Activated naive CD4-positive, alpha-beta T cell treated with anti-CD3 and anti-CD28 coated beads, Interleukin-2, amount 10 ng/mL, durations not matched to agents 7 days and 5 days (primary cell): ENCODE measurements at regions not wholly inside any gene's neighbourhood (a gene's known extent, or its start where the extent isn't known, plus 50 kb on each side); places are given as distances from the start of the nearest gene placed in this dataset.

Experiments used
- CTCF ChIA-PET: fragments of 350-600 bp; sonication (Branson Sonifier 250); formaldehyde crosslinking; loops from one replicate; lab custom pipeline; 2021; ENCODE audit warnings: antibody characterized with exemption; lab: Charles Lee
- DNase-seq: peaks from one replicate; pipeline ENCODE4 v3.0.0-alpha.2; 2020
- H3K27ac Mint-ChIP-seq: one replicate; pipeline ENCODE4 v1.8.0; 2021; ENCODE audit warnings: mild to moderate bottlenecking, moderate library complexity, mixed read lengths
- H3K27me3 Mint-ChIP-seq: one replicate; pipeline ENCODE4 v1.8.0; 2021; ENCODE audit warnings: mild to moderate bottlenecking, mixed read lengths
- H3K36me3 Mint-ChIP-seq: one replicate; pipeline ENCODE4 v1.8.0; 2021; ENCODE audit warnings: mixed read lengths
- H3K4me1 Mint-ChIP-seq: one replicate; pipeline ENCODE4 v1.8.0; 2021; ENCODE audit warnings: mixed read lengths
- H3K4me3 Mint-ChIP-seq: one replicate; pipeline ENCODE4 v1.8.0; 2021; ENCODE audit warnings: mild to moderate bottlenecking, moderate library complexity, mixed read lengths
- H3K9me3 Mint-ChIP-seq: one replicate; pipeline ENCODE4 v1.8.0; 2021; ENCODE audit warnings: mixed read lengths

GRCh38 chr13:109857325-109857724 lies 70.9 kb upstream of the IRS2 start:
- Mint-ChIP-seq H3K4me1 (no peaks in the 10 kb centered on the region), H3K27ac (no peak overlapping the region), H3K36me3 (no peaks in the 10 kb centered on the region), H3K9me3 (no peaks in the 10 kb centered on the region), H3K27me3 (peaks cover 30% of the 10 kb centered on the region), H3K4me3 (no peak overlapping the region)
- no peak for DNase-seq
- CTCF ChIA-PET = no interaction called here

DNA sequence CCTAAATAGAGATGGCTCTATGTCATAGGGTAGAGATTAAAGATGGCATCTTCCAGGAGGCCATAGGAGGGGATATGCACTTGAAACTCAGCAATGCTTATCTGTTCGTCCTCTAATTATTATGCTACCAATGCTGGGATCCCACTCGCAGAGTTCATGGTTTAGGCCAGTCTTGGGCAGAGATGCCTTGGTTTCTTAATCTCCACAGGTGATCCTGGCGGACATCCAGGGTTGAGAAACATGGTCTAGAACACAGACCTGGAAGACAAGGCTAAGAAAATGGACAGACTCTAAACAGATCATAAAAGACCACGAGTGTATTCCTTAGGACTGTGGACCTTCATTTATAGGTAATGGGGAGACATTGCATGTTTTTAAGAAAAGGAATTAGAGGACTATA lies 70.0 kb upstream of the IRS2 start:
- Mint-ChIP-seq H3K27ac (no peak overlapping the region), H3K27me3 (peaks cover 30% of the 10 kb centered on the region)
- CTCF ChIA-PET = no interaction called here

DNA sequence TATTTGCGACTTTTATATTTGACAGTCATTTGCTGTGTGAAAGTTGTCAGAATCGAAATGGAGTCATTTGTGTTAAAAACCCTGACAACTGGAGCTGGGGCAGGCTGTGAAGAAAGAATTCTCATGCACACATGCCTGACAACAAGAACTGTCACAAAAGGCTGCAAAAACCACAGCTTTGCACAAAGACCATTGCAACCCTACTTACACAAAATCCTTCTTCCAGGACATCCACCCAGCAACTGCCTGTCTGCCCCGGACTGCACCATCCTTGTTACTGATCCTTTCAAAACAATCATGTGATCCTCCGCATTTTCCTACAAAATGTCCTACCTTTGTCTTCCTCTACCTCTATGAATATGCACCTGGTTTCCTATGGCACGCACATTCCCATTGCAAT lies 66.8 kb upstream of the IRS2 start:
- H3K4me3 Mint-ChIP-seq = no peak overlapping the region
- DNase-seq = no peak
- peaks cover 14% of the 10 kb centered on the region for H3K27me3 Mint-ChIP-seq
- CTCF ChIA-PET = no interaction called here
- no peaks in the 10 kb centered on the region for H3K36me3 Mint-ChIP-seq
- H3K9me3 Mint-ChIP-seq = no peaks in the 10 kb centered on the region
- no peaks in the 10 kb centered on the region for H3K4me1 Mint-ChIP-seq
- no peak overlapping the region for H3K27ac Mint-ChIP-seq

More for the DNA sequence above, 70.0 kb upstream of the IRS2 start:
- H3K36me3 Mint-ChIP-seq = no peaks in the 10 kb centered on the region
- no peak for DNase-seq
- H3K4me3 Mint-ChIP-seq = no peak overlapping the region
- H3K4me1 Mint-ChIP-seq = no peaks in the 10 kb centered on the region
- H3K9me3 Mint-ChIP-seq = no peaks in the 10 kb centered on the region

- Mint-ChIP-seq H3K9me3 (no peaks in the 10 kb centered on the region), H3K27me3 (peaks cover 22% of the 10 kb centered on the region), H3K36me3 (no peaks in the 10 kb centered on the region), H3K4me1 (no peaks in the 10 kb centered on the region), H3K27ac (no peak overlapping the region), H3K4me3 (no peak overlapping the region)
- DNase-seq = no peak
- CTCF ChIA-PET = no interaction called here
Observed at GRCh38 chr13:109846185-109846584, 59.8 kb upstream of the IRS2 start.

- CTCF ChIA-PET = no interaction called here
- Mint-ChIP-seq H3K9me3 (no peaks in the 10 kb centered on the region), H3K4me1 (peaks cover 5% of the 10 kb centered on the region), H3K27ac (no peak overlapping the region), H3K4me3 (no peak overlapping the region), H3K27me3 (peaks cover 35% of the 10 kb centered on the region), H3K36me3 (no peaks in the 10 kb centered on the region)
- DNase-seq = no peak
Observed at GRCh38 chr13:109844396-109844795, 58.0 kb upstream of the IRS2 start.

DNA sequence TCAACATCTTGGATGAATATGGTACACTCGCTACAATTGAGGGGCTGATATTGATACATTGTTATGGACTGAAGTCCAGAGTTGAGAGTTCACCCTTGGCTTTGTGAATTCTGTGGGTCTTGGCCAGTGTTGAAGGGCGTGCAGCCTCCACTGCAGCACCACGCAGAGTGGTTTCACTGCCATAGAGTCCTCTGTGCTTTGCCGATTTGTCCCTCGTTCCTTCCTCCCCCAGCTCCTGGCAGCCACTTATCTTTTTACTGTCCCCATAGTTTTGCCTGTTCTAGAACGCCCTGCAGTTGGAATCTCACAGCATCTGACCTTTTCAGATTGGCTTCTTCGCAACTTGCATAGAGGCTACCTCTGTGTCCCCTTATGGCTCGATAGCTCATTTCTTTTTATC lies 57.3 kb upstream of the IRS2 start:
- no peak for DNase-seq
- no peak overlapping the region for H3K4me3 Mint-ChIP-seq
- no peaks in the 10 kb centered on the region for H3K9me3 Mint-ChIP-seq
- no peak overlapping the region for H3K27ac Mint-ChIP-seq
- peaks cover 35% of the 10 kb centered on the region for H3K27me3 Mint-ChIP-seq
- peaks cover 5% of the 10 kb centered on the region for H3K4me1 Mint-ChIP-seq
- H3K36me3 Mint-ChIP-seq = no peaks in the 10 kb centered on the region
- CTCF ChIA-PET = no interaction called here

DNA sequence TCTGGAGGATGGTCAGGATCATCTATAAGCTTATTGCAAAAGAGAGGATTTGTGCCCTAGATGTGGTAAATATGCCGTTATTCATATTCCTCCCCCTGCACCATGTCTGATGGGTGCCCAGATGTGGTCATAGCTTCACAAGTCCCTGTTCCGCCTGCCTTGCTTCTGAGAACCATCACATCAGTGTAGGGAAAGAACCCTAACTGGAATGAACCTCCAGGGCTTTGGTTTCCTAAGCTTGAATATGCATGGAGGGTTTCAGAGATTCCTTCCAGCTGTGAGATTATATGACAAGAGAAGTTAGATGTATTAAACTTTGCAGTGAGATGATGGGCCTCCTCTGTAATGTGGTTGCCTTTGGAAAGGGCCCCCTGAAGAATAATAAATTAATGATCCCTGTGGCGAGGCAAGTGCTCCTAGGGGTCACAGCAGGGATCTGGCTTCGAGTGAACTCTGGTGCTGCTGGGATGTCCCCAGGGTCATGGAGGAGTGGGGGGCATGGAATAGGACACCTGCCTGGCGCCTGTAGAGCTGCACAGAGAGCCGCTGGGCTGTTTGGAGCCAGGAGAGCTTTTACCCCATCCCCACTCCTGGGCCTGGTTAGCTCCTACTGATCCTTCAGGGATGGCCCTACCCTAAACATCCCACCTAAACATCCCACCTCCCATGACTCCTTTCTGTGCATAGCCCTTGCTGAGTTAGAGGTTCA lies 56.0 kb upstream of the IRS2 start:
- Mint-ChIP-seq H3K27me3 (peaks cover 35% of the 10 kb centered on the region), H3K27ac (no peak overlapping the region), H3K4me1 (peaks cover 5% of the 10 kb centered on the region), H3K36me3 (no peaks in the 10 kb centered on the region), H3K4me3 (no peak overlapping the region), H3K9me3 (no peaks in the 10 kb centered on the region)
- DNase-seq = no peak
- CTCF ChIA-PET = no interaction called here

DNA sequence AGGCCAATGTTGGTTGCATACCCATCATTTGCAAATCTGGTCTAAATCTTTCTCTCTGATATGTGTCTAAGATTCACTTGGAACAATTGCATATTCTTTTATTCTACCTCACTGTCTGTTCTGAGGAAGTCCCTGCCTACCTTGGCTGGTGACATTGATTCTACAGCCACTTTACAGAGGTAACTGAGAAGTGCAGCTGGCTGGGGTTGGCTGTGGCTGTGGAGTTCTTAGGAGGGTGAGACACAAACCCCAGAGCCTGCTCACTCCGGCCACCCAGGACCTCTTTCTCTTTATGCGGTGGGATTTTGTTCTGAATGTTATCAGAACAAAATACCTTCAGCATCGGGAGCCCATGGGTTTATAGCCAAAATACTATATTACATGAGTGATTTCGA lies 54.5 kb upstream of the IRS2 start:
- Mint-ChIP-seq H3K9me3 (no peaks in the 10 kb centered on the region), H3K36me3 (no peaks in the 10 kb centered on the region), H3K27me3 (peaks cover 26% of the 10 kb centered on the region), H3K27ac (no peak overlapping the region), H3K4me3 (no peak overlapping the region), H3K4me1 (peaks cover 5% of the 10 kb centered on the region)
- DNase-seq = no peak
- CTCF ChIA-PET = no interaction called here

GRCh38 chr13:109840201-109840892 lies 54.0 kb upstream of the IRS2 start:
- no peaks in the 10 kb centered on the region for H3K36me3 Mint-ChIP-seq
- H3K4me3 Mint-ChIP-seq = no peak overlapping the region
- DNase-seq = no peak
- H3K27me3 Mint-ChIP-seq = peaks cover 26% of the 10 kb centered on the region
- H3K27ac Mint-ChIP-seq = no peak overlapping the region
- CTCF ChIA-PET = no interaction called here
- peaks cover 5% of the 10 kb centered on the region for H3K4me1 Mint-ChIP-seq
- no peaks in the 10 kb centered on the region for H3K9me3 Mint-ChIP-seq

DNA sequence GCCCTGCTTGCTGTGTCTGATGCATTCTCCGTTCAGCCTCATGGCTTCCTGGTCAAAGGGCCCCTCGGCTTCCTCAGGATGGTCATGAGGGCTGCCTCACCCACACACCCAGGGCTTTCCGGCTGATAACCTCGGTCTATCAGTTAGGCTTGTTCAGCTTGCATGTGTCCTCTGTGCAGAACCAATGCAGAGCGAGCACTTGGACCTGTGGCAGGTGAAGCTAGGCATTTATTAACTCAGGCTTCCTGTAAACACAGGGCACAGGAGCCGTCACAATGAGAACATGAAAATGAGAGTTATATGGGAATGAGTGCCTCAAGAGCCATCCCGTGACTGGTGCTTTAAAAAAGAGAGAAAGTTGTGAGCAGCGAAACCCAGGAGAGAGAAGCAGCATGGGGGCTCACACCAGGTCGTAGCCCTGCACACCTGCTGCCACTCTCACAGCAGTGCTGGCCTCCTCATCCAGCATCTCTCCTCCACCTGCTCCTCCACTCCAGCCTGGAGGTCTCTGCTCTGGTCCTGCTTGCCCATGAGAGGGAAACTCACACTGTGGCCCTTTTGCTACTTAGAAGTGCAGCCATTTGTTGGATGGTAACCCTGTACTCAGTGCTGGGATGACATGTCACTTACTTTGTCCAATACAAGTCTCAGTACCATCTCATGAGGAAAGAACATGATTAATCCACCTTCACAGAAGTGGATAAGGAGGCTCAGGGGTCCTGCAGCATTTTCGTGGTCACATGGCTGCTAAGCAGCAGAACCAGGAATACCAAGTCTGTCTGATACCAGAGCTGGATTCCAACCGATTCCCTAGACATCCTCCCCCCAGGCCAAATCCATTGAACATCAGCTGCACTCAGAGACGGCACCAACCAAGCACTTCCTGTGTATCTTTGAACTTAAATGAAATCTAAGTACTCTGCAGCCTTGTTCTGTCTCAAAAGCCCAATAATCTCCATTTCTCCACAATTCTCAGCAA lies 50.5 kb upstream of the IRS2 start:
- Mint-ChIP-seq H3K27me3 (peaks cover 21% of the 10 kb centered on the region), H3K4me1 (peaks cover 5% of the 10 kb centered on the region), H3K9me3 (no peaks in the 10 kb centered on the region), H3K27ac (no peak overlapping the region), H3K4me3 (no peak overlapping the region), H3K36me3 (no peaks in the 10 kb centered on the region)
- DNase-seq = no peak
- CTCF ChIA-PET = no interaction called here
